Spinal cord (tissue), 9 donors: ENCODE measurements at regions not wholly inside any gene's neighbourhood (a gene's known extent, or its start where the extent isn't known, plus 50 kb on each side); places are given as distances from the start of the nearest gene placed in this dataset.

Experiments
- DNase-seq, 6 donors: peaks; one replicate each; pipeline versions ENCODE4 v3.0.0 to v3.0.0-alpha.2; 2013 to 2015; ENCODE audit warnings: low spot score in 6 of 6, low read depth in 4 of 6
- H3K27ac ChIP-seq: one replicate; pipeline ENCODE4 v1.5.1; 2013; ENCODE audit warnings: low read depth, low read length, control low read depth
- H3K27me3 ChIP-seq: one replicate; pipeline ENCODE4 v1.6.1; 2013; ENCODE audit warnings: low read length; ENCODE audit not compliant: control insufficient read depth, insufficient read depth
- H3K36me3 ChIP-seq: one replicate; pipeline ENCODE4 v1.6.1; 2013; ENCODE audit warnings: low read length; ENCODE audit not compliant: control insufficient read depth, insufficient read depth
- H3K4me1 ChIP-seq: one replicate; pipeline ENCODE4 v1.6.1; 2013; ENCODE audit warnings: low read length; ENCODE audit not compliant: control insufficient read depth, insufficient read depth
- H3K4me3 ChIP-seq: one replicate; pipeline ENCODE4 v1.5.1; 2013; ENCODE audit warnings: low read depth, low read length, control low read depth
- H3K9me3 ChIP-seq: one replicate; pipeline ENCODE4 v1.6.1; 2013; ENCODE audit warnings: low read length; ENCODE audit not compliant: control insufficient read depth, insufficient read depth
- WGBS: methylation state at CpG from one replicate; pipeline ENCODE4 v1.1.5; 2013; ENCODE audit warnings: missing lambda C conversion rate; ENCODE audit not compliant: insufficient coverage; 5-methylcytosine and 5-hydroxymethylcytosine counted together
- donor health status: healthy.

GRCh38 chr1:183719289-183719688 is 66.2 kb upstream of the APOBEC4 start:
- Histone ChIP-seq H3K4me3 (no peak overlapping the region), H3K9me3 (no peaks in the 10 kb centered on the region), H3K27me3 (no peaks in the 10 kb centered on the region), H3K36me3 (no peaks in the 10 kb centered on the region), H3K27ac (no peak overlapping the region), H3K4me1 (no peaks in the 10 kb centered on the region)
- no peak for DNase-seq
- 70% methylated on average over 2 of the region's 2 CpGs for WGBS

- no peaks in the 10 kb centered on the region for H3K4me1 ChIP-seq
- H3K36me3 ChIP-seq = no peaks in the 10 kb centered on the region
- H3K4me3 ChIP-seq = no peak overlapping the region
- DNase-seq = no peak
- H3K9me3 ChIP-seq = no peaks in the 10 kb centered on the region
- no peak overlapping the region for H3K27ac ChIP-seq
- WGBS = 80% methylated on average over 1 of the region's 1 CpG
- no peaks in the 10 kb centered on the region for H3K27me3 ChIP-seq
Observed at GRCh38 chr1:183716286-183716685, 63.2 kb upstream of the APOBEC4 start.

GRCh38 chr1:183711741-183712361 is 58.7 kb upstream of the APOBEC4 start:
- H3K27me3 ChIP-seq = no peaks in the 10 kb centered on the region
- WGBS = 25% methylated on average over 1 of the region's 5 CpGs
- no peaks in the 10 kb centered on the region for H3K36me3 ChIP-seq
- H3K27ac ChIP-seq = peak overlapping the region; percentile 18
- H3K4me1 ChIP-seq = no peaks in the 10 kb centered on the region
- peak in 2 of 6 donors; percentile 62 to 66 for DNase-seq
- H3K4me3 ChIP-seq = no peak overlapping the region
- H3K9me3 ChIP-seq = no peaks in the 10 kb centered on the region

GRCh38 chr1:183711165-183711682 is 58.1 kb upstream of the APOBEC4 start:
- Histone ChIP-seq H3K4me1 (no peaks in the 10 kb centered on the region), H3K36me3 (no peaks in the 10 kb centered on the region), H3K27ac (peak overlapping the region; percentile 18), H3K27me3 (no peaks in the 10 kb centered on the region), H3K4me3 (no peak overlapping the region), H3K9me3 (no peaks in the 10 kb centered on the region)
- WGBS = 100% methylated on average over 1 of the region's 2 CpGs
- DNase-seq = no peak

GRCh38 chr1:183710734-183711133 is 57.6 kb upstream of the APOBEC4 start:
- Histone ChIP-seq H3K36me3 (no peaks in the 10 kb centered on the region), H3K9me3 (no peaks in the 10 kb centered on the region), H3K27me3 (no peaks in the 10 kb centered on the region), H3K4me1 (no peaks in the 10 kb centered on the region), H3K27ac (no peak overlapping the region), H3K4me3 (no peak overlapping the region)
- DNase-seq = no peak
- WGBS = 86% methylated on average over 2 of the region's 3 CpGs

GRCh38 chr1:183710333-183710732 is 57.2 kb upstream of the APOBEC4 start:
- Histone ChIP-seq H3K27me3 (no peaks in the 10 kb centered on the region), H3K4me1 (no peaks in the 10 kb centered on the region), H3K27ac (no peak overlapping the region), H3K4me3 (no peak overlapping the region), H3K36me3 (no peaks in the 10 kb centered on the region), H3K9me3 (no peaks in the 10 kb centered on the region)
- WGBS = 100% methylated on average over 1 of the region's 1 CpG
- no peak for DNase-seq

GRCh38 chr1:183704131-183704530 is 51.0 kb upstream of the APOBEC4 start:
- H3K27ac ChIP-seq = no peak overlapping the region
- no peaks in the 10 kb centered on the region for H3K27me3 ChIP-seq
- peak in 1 of 6 donors; percentile 46 for DNase-seq
- no peaks in the 10 kb centered on the region for H3K4me1 ChIP-seq
- no peak overlapping the region for H3K4me3 ChIP-seq
- 89% methylated on average over 2 of the region's 2 CpGs for WGBS
- no peaks in the 10 kb centered on the region for H3K9me3 ChIP-seq
- no peaks in the 10 kb centered on the region for H3K36me3 ChIP-seq
